NCI-H774 (cell line): ENCODE measurements at regions not wholly inside any gene's neighbourhood (a gene's known extent, or its start where the extent isn't known, plus 50 kb on each side); places are given as distances from the start of the nearest gene placed in this dataset.
"Not testable (repeated sequence)": the region's sequence is repeated elsewhere in the genome, so short reads cannot be mapped to it uniquely, and the experiment has no call there.

ENCODE experiments used
- DNase-seq: peaks from one replicate; lab custom pipeline; 2025; lab: John Stamatoyannopoulos, UW

DNA sequence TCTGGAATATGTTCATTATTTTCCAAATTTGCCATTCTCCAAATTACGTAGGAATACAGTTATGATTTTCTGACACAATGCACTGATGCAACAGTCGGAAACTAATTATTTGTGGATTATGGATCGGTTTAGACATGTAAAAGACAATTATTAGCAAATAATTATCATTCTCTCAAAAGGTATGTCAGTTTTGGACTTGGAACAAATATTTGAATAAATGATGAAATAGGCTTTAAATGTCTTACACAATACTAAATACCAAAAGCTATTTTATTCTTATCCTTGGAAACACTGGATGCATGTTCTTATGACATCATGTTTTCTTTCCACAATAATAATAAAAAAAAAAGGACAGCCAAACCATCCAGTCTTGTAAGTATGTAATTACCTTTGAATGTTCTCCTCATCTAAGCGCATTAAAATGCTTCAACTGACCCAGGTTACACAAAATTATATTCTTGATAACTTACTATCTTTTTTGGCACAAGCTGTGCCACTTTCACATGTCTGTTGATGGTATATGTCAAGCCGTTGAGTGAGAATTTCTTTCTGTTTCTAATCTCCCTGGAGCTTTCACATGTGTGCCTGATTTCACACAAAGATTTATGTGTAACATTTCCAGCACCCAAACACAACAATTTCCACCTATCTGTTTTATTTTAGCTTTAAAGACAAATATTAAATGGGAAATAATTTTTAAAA, 238.5 kb upstream of the ZNF385D start:
- no peak for DNase-seq

DNA sequence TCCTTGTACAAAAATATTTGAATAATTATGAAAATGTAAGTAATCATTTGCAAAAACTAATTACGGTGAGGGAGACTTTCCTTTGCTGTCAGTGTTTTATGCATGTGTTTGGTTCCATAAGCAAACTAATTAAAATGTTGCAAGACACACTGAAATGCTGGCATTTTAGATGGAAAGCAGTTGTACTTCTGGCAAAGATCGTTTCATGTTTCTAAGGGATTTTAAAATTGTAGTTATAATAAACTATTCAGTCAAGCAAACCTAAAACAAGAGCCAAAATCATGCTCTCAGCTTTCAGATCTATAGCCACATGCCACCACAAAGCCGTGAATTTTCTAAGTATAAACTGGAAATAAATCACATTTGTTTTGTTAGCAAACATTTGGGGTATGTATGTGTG, 240.1 kb upstream of the ZNF385D start:
- DNase-seq, result no peak

DNA sequence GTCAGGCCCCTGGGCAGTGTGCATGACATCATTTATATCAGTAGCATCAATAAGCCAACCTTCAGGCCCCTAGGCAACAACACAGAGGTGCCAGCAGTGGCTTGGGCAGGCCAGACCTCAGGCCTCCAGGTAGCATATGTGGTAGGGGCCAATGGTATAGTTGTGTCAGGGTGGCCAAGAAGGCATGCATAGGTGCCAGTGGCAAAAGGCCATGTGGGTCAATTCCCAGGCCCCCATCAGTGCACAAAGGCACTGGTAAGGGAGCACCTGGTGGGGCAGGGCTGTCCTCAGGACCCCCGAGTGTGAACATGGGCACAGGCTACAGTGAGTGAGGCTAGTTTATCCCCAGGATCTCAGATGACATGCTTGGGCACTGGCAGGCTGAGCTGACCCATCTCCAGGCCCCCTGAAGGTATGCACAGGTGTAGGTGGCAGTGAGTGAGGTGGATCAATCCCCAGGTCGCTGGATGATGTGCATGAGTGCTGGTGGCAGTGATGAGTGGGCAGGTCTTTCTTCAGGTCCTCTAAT, 244.1 kb upstream of the ZNF385D start:
- DNase-seq, result no peak

DNA sequence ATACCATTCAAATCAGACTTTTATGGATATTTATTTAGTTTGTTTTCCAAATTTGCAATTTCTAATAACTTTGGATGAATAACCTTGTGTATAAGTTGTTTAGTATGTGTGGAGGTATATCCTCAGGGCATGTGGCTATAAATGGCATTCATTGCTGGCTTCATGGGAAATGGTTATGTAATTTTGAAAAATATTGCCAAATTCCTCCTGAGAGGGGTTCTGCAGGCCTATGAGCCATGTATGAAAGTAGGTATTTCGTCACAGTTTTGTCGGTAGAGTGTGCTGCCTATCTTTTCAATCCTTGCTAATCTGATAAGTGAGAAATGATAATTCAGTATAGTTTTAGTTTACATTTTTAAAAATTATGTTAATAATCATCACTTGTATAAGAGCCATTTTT, 256.4 kb upstream of the ZNF385D start:
- DNase-seq, result no peak

DNA sequence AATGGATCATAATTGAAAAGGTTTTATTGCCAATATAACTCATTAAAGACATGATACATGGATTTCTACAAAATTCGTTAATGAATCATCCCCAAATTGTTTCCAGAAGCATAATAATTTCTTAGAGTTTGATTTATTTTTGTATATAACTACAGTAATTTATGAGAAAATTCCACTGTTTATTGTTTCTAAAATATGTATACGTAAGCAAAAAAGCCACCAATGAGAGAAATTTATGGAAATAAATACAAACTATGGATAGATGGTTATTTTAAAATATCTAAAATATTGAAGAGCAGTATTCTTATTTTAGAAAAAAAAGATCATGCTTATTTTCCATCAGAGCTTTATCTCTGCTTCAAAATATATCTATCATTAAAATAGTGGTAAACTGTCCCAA, 260.0 kb upstream of the ZNF385D start:
- DNase-seq, result no peak

DNA sequence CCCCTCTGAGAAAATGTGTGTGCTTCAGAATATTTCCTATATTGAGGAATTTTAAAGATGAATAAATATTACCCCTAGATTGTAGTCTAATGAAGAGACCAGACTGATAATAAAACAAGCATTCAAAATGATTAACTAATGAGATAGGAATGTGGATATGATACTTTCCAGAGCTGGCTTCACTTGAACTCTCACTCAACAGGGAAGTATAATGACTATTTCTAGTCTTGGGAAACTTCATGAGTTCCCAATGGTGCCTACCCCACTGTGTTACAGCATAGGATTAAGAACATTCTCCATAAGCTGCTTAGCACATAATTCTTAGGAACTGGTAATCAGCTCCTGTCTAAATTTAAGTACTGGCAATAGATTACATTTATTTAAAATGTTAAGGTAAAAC, 261.5 kb upstream of the ZNF385D start:
- DNase-seq, result no peak

DNA sequence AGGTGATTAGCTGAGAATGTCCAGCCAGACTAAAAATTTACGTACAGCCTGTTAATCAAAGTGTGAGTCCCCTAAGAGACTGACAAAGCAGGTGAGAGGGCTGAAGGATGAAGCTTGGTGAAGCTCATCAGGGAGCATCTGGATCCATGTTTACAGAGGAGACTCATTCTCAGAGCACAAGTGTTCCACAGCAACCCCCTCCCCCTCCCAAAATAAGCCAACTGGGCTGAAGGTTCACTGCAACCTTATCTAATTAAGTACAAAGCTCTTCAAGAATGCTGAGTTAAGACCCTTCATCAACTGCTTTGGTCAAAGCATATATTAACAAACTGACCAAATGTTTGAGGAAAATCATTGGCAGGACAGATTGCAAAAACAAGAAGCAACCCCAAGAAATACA, 262.6 kb upstream of the ZNF385D start:
- DNase-seq, result no peak

DNA sequence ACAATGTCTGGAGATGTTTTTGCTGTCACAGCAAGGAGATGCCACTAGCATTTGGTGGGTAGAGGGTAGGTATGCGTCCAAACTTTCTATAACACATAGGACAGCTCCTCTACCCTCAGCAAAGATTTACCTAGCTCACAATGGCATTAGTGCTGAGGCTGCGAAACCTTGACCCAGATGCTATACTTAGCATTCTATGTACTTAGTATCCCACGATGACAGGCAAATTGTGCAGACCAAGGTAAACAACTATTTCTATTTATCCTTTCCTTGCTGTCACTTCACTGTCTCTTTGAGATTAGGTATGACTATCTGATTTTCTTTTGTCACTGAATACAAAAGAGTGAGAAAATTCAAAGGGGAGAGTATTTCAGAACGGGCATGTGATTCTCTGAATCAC, 265.2 kb upstream of the ZNF385D start:
- DNase-seq, result no peak

DNA sequence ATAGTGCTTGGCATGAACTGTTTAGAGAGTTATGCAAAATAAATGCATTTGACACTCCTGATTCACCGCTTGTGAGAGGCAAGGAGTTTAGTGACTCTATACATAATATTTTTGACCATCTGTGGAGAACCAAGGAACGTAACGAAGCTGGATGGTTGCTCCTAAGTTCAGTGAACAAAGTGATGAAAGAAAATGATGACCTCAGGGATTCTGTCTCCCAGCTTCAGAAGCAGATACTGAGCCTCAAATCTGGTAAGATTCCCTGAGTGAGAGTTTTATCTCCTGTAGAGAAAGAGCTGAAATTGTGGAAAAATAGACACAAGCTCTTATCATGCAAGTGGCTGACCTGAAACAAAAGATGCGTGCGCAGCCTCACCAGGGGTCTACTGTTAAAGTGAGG, 273.6 kb upstream of the ZNF385D start:
- not testable (repeated sequence) for DNase-seq

DNA sequence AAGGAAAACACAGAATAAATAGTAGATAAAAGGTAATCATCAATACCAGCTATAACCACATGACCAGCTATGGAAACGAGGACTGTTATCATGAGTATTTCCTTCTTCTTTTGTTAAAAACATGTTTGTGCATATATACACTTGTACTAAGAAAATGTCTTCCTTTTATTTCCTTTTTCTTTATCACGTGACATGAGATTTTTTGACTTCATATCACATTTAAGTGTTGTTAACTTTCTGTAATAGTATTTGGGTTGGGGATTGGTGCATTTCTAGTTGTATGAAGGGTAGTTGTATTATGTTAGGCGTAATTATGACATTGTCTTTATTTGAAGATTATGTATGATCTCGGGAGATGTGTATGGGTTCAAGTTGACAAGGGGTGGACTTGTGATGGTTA, 278.5 kb upstream of the ZNF385D start:
- DNase-seq, result no peak

DNA sequence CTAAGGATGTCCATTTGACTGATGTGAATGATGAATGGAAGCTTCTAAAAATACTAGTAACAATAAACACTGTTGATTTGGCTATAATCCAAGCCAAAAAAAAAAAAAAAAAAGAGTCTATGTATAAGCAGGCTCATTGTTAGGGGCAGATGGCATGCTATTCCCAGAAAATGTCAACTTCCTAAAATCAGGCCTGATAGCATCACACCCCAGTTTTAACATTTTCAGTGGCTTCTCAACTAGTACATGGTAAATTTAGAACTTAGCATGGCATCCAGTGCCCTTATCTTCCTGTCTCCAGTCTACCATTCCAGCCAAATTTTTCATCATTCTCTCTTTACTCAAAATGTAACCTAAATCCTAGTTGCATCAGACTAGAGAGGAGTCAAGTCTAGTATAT, 288.2 kb upstream of the ZNF385D start:
- no peak for DNase-seq

DNA sequence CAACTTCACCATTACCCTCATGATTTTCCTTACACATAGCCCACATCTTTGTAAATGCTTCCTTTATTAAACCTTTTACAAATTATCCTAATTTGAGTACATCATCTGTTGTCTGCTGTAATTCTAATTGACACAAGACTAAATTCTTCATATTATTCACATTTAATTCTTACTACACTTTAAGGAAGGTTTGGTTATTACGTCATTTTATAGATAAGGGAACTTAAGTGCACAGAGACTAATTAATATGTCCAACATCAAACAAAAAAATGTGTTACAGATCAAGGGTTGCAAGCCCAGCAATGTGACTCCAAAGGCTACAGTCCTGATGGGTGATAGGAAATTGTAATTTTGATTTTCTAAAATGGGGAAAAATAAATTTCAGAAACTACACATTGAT, 289.1 kb upstream of the ZNF385D start:
- no peak for DNase-seq

DNA sequence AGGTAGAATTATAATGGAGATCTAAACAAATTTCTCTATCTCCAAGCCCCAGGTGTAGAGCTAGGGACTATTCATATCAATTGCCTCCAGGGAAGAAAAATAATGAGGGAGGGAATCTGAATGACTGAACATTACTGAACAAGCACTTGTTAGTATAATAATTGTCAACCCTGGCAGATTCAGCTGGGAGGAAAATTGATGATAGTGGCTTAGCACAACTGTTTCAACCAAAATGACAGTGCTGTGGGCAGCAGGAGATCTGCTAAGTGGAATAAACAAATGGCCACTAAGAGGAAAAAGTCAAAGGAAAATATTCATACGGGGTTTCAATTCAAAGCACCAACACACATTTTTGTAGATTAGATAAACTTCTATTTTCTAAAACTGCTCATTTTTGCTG, 294.9 kb upstream of the ZNF385D start:
- no peak for DNase-seq

DNA sequence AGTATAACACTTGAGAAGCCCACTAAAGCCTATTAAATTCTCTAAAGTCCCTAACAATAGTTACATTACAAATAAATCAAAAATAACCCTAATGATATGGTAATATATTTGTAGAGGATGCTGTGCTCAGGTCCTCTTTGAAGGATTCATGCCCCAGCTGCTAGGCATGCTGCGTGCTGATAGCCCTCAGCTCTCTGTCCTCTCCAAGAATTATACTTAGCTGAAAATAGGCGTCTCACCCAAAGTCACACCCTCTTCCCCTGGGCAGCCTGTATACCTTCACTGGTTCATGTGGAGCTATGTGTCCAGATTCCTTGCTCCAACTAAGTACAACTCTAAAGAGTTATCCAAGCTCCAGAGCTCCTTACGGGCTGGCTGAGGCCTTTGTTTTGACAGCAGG, 312.5 kb upstream of the ZNF385D start:
- no peak for DNase-seq

DNA sequence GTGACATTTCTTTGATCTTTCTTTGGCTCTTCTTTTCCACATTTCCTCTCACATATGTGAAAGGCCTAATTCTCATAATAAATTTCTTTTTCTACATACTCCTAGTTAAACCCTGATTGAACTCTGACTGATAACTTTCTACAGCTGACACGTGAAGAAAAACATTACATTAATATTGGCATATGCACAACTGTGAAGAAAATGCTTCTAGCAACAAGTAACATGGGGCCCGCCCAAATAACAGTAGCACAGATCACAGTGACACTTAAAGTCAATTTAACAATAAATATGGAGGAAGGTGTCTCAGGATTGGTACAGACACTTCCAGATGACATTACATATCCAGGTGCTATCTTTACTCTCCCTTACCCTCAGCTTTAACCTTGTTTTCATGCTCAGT, 317.6 kb upstream of the ZNF385D start:
- no peak for DNase-seq

DNA sequence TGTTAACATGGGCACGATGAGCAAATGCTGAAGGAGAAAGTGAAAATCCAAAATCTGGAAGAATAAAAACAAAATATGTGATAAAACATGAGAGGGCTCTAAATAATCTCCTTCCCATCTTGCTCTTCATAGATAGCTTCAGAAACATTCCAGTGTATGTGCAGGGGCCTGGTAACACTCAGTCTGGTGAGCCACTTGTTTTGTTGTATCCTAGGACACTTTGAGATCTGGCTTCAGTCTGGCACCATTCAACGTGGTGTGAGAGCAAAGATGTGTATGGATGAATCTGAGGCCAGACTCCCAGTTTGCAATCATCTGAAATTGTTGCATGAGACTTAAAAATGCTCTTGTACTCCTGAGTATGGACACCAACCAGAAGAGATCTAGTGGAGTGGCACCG, 337.2 kb upstream of the ZNF385D start:
- no peak for DNase-seq

DNA sequence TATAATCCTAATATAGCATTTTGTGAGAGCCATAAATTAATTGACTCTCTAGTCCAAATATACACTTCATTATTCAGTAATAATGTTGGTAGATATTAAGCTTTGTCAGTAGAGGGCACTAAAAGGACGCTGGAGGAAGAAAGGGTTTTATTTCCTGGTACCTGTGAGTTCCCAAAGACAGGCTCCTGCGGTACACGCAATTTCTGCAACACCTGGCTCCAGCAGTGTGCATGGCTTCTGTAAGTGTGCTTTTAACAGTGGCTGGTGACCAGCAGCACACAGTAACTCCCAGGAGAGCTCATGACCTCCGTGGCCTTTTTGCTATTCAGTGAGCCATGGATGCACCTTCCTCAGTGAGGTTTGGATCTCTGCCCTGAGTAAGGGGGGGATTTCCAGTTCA, 338.3 kb upstream of the ZNF385D start:
- peak; percentile 40 for DNase-seq

DNA sequence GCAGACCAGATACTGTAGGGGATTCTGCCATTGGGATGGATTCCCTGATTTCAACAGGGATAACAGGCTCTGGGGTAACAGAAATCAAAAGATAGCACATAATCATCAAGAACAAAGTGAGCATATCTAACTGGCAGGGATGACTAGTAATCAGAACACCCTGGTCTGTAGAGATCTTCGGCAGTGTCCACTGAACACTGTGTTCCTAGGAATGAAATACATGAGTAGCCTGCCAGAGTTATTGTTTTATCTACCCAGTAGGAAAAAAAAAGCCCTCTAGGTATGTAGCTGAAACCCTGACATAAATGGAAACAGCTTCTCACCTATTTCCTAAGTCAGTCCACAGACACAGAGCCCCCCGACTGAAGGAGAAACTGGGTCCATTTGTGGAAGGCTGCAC, 340.3 kb upstream of the ZNF385D start:
- DNase-seq, result no peak

DNA sequence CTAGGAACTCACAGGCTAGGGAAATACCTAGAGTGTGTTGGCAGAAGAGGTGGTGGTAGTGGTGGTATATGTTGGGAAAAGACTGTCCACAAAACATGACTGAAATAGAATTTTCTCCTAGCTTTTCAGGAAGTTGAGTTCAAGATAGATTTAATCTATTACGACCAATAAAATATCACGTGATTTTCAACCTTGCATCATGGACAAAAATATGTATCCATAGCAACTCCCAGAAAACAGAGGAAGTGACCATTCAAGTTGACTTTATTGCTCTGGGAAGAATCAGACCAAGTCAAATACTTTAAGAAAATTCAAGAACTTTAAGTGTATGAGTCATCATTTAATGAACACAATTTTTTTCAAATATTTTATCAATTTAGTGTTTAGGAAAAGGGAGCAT, 347.0 kb upstream of the ZNF385D start:
- no peak for DNase-seq

DNA sequence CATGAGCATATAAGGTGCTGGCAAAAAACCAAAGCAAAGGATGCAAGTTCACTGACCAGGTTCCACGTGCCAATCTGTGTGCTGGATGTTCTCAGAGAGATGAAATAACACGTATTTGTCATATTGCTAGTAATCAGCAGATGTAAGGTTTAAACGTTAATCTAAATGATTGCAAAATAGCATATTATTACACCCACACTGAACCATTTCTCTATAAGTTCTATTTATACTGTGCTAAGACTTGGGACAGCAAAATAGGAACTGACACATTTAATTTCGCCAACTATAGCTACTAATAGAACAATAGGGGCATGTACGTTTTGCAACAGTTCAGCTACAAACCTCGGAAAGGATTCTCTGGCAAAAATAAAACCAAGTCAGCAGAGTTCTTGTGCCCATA, 350.3 kb upstream of the ZNF385D start:
- no peak for DNase-seq

DNA sequence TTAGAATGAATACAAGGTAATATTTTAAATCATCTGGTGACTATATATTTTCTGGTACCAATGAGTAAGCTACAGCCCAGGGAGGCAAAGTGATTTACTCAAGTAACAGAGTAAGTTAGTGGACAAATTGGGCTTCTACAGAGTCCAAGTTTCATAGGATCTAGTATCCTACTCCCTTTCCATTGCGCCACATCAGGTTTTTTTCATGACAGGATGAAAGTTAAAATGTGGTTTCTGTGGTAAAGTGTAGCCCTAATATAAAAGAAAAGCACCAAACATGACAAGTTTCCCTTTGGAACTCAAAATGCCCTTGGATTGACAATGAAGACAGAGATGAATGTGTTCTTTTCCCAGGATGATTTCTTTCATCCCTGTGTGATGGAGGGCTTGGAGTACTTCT, 350.8 kb upstream of the ZNF385D start:
- DNase-seq, result no peak

DNA sequence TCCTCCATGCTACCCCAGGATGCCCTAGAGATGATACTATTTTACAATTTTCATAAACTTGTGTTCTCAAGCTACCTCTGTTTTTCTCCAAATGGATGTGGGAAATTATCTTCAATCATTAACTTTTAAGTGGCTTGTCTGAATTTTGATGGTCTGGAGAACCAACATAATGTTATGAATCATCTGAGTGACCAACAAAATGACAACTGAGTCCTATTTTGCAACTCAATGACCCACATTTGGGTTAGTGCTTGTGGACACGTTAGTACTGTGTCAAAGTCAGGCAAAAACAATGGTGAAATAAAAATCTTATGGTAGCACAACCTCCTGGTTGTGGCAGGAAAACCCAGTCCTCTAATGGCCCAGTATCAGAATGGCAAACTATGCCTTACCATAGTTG, 352.4 kb upstream of the ZNF385D start:
- no peak for DNase-seq

DNA sequence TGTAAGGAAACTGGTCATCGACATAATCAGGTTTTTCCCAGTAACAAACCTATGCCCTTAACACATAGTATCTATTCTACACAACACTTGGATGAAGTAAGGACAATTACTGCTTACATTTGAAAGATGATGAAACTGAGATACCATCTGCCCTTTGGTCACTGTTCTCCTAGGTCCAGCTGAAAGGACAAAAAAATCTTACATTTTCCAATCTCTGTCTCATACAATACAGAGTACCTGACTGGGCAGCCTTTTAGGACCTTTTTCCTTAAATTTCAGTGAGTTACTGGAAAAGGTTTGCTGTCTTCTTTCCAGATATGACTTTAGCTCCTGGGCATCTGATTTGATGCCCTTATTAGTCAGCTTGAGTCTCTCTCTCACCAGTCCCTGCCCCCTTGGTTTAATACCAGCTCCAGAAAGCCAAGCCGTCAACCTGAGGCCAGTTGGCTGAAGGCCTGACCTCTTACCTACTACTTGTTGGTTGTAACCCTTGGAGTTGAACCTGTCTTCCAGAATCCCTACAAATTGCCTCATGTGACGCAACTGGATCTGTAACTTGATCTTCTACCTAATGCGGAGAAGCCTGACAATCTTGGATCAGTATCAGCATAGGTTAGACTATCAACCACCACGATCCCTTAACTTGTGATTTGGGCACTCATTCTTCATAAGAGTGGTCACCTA, 355.3 kb upstream of the ZNF385D start:
- DNase-seq, result no peak

DNA sequence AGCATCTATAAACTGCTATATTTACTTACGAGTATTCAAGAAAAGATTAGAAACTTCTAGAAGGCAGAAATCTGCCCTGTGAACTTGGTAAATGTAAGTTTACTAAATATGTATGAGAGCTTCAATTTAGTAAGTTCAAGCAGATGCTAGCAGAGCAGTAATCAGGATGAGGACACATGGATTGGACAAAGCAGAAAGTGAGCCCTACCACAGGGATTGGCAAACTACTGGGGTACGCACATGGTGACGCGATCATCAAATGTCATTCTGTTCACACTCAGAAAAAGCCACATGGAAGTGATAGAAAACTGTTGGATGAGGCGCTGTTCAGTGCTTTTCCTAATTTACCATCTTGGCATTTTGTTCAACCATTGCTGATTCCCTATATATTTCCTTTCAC, 360.2 kb upstream of the ZNF385D start:
- DNase-seq, result no peak
